GM18858 (cell line): ENCODE measurements at regions not wholly inside any gene's neighbourhood (a gene's known extent, or its start where the extent isn't known, plus 50 kb on each side); places are given as distances from the start of the nearest gene placed in this dataset.
"Not testable (repeated sequence)": the region's sequence is repeated elsewhere in the genome, so short reads cannot be mapped to it uniquely, and the experiment has no call there.

ENCODE experiments used
- ATAC-seq: cut with Tn5 transposase; IDR thresholded peaks from one replicate; pipeline ENCODE4 v1.9.1; 2021; ENCODE audit not compliant: unreplicated experiment

- ATAC-seq: no peak
Measured at GRCh38 chr7:25580141-25580540, 351.9 kb upstream of the NPVF start.

- no peak for ATAC-seq
Measured at GRCh38 chr7:25583621-25584020, 355.3 kb upstream of the NPVF start.

GRCh38 chr7:25584112-25584938 is 356.0 kb upstream of the NPVF start:
- no peak for ATAC-seq

GRCh38 chr7:25586513-25586912 is 358.2 kb upstream of the NPVF start:
- ATAC-seq: no peak

GRCh38 chr7:25594122-25594521 is 365.8 kb upstream of the NPVF start:
- ATAC-seq: no peak

GRCh38 chr7:25594728-25595127 is 366.4 kb upstream of the NPVF start:
- ATAC-seq: no peak

- ATAC-seq: no peak
Measured at GRCh38 chr7:25595996-25596395, 367.7 kb upstream of the NPVF start.

GRCh38 chr7:25596443-25596842 is 368.2 kb upstream of the NPVF start:
- ATAC-seq: no peak

GRCh38 chr7:25597946-25598345 is 369.7 kb upstream of the NPVF start:
- ATAC-seq: no peak

GRCh38 chr7:25598765-25599164 is 370.5 kb upstream of the NPVF start:
- no peak for ATAC-seq

- no peak for ATAC-seq
Measured at GRCh38 chr7:25600262-25600920, 372.1 kb upstream of the NPVF start.

GRCh38 chr7:25602730-25603426 is 374.6 kb upstream of the NPVF start:
- not testable (repeated sequence) for ATAC-seq

GRCh38 chr7:25603427-25603740 is 375.1 kb upstream of the NPVF start:
- not testable (repeated sequence) for ATAC-seq

GRCh38 chr7:25611196-25611595 is 382.9 kb upstream of the NPVF start:
- ATAC-seq: no peak

- ATAC-seq: no peak
Measured at GRCh38 chr7:25613912-25614311, 385.6 kb upstream of the NPVF start.

- ATAC-seq: no peak
Measured at GRCh38 chr7:25614415-25614814, 386.1 kb upstream of the NPVF start.

- ATAC-seq: no peak
Measured at GRCh38 chr7:25615003-25615402, 386.7 kb upstream of the NPVF start.

GRCh38 chr7:25615593-25615992 is 387.3 kb upstream of the NPVF start:
- ATAC-seq: no peak

GRCh38 chr7:25617214-25617613 is 388.9 kb upstream of the NPVF start:
- ATAC-seq: no peak

- ATAC-seq: no peak
Measured at GRCh38 chr7:25617673-25618072, 389.4 kb upstream of the NPVF start.

- no peak for ATAC-seq
Measured at GRCh38 chr7:25619381-25619780, 391.1 kb upstream of the NPVF start.
